CMK (cell line): ENCODE measurements at regions not wholly inside any gene's neighbourhood (a gene's known extent, or its start where the extent isn't known, plus 50 kb on each side); places are given as distances from the start of the nearest gene placed in this dataset.

ENCODE experiments used
- DNase-seq: peaks from one replicate; pipeline ENCODE4 v3.0.0-alpha.2; 2010; ENCODE audit warnings: low read depth

DNA sequence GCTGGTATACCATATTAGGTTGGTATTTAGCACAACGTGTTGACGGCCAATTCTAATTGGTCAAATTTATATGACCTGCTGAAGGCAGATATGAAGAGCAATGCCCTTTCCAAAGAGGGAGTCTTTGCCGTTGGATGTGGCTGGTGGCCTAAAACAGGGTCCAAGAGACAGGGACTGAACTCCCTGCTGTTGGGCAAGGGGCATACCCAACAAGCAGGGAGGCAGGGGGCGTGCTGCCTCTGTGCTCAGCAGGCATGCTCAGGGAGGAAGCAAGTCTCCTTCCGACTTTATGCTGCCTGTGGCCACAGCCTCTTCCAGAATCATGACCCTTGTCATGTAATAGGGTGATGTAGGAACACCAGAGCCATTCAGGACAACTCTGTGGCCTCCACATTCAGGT lies 167.7 kb upstream of the NPVF start:
- no peak for DNase-seq

DNA sequence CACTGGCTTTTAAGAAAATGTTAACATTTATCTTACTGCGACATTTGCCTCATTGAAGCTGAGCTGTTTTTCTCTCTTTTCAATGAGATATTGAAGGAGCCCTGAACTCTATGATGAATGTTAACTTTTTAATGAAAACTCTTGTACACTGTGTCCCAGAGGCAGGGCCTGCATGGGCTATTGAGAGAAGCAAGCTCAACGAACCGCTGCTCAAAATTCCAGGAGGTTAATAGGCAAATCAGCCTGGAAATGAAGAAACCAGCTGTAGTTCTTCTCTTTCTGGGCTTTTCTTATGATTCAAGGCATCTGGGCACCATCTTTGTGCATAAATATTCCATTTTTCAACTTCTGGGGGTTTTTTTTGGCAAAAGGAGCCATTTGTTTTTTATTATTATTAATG lies 168.4 kb upstream of the NPVF start:
- DNase-seq, result no peak

DNA sequence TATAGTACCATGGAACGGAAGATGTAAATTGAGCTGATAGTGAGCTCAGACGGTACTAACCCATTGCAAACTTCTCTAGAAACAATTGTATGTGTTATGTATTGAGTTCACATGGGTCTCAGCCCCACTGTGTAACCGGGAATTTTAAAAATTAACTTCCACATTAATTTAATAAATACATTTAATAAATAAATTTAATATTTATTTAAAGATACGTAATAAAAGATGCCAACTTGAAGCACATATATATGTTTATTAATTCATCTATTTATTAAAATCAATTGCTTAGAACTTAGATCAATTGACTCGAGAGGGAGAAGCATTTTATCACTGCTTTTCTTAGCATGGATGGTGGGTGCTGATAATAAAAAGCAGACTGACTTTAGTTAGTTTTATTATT lies 170.1 kb upstream of the NPVF start:
- DNase-seq, result no peak

DNA sequence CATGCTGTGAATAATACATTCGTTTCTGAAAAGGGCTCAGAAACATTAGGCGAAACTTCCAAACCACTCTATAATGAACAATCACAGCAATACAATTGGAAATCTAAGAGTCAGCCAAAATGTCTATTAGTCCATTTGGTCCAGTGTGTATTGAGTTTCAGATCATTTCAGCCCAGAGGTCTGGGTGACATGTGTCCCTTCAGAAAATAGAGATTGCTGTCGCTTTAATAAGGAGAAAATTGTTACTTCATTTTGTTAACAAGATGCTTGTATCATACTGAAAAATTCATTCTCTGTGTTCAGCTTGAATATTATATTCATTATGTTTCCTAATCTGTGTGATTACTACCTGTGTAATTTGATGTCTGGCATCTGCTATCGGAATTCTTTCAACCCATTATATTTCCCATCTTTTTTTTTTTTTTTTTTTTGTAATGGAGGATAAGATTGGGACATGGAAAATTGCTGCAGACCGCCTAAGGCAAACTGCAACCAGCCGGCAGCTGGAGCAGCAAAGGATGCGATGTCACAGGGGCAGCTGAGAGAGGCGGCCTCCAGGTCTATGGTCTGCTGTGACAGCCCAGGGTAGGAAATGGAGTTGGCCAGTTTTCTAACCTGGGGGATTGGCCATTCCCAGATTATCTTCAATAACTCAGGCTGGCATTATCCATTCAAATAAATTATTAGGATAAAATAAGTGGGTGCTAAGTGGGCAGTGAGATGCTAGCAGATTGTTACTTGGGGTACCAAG lies 170.9 kb upstream of the NPVF start:
- no peak for DNase-seq

DNA sequence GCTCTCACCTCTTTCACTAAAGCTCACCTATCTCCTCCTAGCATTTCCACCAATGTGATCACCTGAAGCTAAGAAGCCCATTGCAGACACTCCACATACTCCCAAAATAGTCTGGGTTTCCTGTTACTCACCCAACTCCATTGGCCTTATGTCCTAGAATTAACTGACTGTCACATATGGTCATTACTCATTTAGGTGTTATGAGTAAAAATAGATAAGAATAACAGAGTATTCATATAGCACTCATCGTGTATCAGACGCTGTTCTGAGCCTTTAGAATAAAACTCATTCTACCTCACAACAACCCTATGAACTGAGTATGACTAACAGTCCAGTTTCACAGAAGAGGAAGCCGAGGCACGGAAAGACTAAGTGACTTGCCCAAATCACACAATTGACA lies 174.2 kb upstream of the NPVF start:
- no peak for DNase-seq

DNA sequence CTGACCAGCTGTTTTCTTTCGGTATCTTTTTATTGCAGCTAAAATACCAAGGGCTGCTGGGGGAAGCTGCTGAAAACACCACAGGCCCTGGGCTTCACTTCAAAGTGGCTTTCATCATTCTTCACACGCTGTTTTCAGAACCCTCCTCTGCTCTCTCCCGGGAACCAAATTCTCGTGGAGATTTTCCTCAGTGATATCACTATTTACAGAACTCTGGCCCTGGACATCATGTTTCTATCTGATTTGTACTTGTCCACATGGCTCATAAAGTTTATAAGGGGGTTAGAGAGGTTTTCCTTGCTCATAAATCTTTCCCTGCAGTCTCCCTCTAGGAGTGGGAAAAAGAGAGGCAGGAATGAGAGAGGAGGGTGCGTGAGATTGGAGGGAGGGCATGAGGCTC lies 177.4 kb upstream of the NPVF start:
- DNase-seq, result no peak

DNA sequence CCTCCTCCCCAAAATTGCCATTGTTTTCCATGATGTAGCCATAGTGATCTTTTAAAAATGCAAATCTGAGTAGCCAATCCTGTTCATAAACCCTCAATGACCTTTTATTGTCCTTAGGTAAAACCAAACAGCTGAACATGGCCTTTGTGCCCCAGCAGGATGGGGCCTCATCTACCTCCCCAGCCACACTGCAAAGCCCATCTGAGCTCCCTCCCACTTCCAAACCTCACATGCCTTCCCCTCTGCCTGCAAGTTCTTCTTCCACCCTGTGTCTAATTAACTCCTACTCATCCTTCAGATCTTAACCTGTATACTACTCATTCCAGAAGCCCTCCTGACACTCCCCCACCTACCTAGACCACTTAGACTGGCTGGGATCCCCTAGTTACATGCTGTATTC lies 178.8 kb upstream of the NPVF start:
- no peak for DNase-seq

DNA sequence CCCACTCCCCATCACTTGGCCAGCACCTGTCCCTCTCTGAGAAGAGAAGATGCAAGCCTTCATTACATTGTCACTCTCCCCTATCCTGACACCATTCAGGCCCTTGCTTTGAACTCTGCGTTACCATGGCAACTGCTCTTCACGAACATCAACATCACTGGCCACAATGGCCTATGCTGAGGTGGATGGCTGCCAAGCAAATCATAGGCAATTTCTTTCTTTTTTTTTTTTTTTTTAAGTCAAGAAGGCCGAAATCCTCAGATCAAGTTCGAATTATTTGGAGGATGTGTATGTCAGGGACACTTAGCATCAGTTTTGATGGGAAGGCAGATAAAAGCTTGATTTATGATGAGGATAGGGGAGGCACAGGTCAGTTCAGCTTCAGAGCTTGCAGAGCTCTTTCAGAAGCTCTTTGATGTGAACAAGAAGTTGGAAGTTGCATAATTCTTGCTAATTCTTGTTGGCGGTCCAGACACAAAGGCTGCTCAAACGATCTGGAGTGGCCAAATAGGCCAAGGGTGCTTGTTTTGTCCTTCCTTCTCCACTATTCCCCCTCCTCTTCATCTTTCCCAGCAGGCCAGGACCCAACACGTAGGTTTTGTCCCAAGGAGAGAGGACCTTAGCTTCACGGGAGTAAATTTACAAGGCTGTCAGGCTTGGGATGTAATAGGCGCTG lies 179.9 kb upstream of the NPVF start:
- no peak for DNase-seq

DNA sequence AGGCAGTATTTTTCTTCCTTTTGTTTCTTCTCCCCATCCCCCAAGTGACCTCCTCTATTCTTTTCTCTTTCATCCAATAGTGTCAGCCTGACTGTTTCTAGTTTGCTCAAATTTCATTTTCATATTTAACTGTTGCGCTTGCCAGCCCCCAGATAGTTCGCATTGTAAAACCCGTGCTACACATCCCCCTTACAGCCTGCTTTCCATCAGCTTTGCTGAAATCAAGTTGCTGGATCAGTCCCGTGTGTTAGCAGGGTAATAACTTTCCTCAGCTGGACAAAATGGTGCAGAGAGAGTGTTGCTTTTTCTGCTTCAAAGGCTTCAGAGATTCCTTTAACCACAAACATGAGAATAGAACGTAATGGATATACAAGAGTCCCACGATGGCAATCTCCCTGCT lies 180.6 kb upstream of the NPVF start:
- DNase-seq, result no peak

DNA sequence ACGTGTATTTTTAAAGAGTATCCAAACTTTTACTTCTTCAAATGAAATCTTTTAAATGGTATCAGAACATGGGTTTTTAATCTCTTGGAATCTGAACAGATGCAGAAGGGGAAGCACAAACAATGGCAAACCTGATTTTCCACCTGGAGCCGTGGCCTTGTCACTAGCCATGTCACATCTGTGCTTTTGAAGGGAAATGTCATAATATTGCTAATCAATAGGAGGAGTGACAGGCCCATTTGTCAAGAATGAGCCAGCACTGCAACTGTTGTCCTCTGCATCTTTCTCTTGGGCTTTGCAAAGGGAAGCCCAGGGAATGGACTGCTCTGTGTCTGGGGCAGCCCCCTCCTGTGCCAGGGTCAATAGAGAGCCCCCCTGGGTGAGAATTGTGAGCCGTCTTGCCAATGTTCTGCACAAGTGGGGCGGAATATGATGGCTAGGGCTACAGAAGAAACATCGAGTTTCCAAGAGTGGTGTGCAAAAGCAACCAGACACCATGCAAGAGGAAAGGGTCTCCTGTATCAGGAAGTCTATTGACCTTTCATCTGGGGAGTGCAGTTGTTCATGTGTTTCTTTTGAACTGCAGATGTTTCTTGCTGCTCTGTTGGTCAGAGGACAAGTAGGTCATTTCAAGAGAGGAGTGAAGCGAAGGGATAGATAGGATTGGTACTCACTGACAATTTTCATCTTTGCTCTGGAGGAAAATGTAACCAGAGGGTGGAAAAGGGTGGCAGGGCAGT lies 181.8 kb upstream of the NPVF start:
- DNase-seq, result no peak

DNA sequence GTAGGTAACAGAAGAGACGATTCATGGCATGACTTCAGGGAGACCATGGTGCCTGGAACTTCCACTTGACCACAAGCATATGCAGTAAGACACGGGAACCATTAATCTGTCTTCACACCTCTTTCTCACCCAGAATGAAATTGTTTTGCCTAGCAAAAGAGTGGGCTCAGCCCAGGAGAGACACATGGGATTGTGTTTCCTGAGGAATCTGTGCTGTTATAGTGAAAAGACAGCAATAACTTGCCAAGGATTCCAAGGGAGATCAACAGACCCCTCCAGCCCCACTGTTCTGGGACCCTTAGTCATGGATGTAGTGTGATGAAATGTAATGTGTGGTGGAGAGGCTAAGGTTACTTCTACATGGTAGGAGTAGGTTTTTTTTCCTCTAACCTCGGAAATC lies 192.5 kb upstream of the NPVF start:
- DNase-seq, result no peak

DNA sequence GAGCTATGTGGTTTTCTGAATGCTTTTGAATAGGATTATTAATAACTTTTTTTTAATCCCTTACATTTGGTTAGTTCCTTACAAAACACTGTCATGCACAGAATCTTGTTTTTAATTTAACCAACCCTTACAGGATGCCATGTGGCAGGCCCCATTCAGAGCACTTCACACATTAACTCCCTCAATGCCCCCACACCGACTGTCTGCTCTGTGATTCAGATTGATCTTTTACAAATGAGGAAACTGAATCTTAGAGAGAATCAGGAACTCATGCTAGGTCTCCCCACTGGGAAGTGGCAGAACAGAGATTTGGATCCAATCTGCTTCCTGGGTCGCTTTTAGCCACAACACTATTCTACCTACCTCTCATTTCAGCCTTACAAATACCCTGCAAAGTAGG lies 195.8 kb upstream of the NPVF start:
- no peak for DNase-seq

DNA sequence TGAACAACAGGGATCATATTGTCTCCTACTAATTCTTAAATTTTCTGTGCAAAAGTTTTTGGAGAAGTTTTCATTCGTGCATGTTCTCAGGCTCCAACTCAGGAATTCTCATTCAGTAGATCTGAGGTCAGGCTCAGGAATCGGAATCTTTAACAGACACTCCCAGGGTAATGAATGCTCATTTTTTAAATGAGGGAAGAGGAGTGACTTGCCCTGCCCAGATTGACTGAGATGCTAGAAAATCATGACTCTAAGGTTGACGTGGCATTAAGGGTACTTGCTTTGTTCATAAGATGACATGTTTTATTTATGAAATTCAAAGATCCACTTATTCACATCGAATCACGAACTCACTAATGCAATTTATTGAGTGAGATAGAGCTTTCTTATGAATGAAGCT lies 196.6 kb upstream of the NPVF start:
- no peak for DNase-seq

DNA sequence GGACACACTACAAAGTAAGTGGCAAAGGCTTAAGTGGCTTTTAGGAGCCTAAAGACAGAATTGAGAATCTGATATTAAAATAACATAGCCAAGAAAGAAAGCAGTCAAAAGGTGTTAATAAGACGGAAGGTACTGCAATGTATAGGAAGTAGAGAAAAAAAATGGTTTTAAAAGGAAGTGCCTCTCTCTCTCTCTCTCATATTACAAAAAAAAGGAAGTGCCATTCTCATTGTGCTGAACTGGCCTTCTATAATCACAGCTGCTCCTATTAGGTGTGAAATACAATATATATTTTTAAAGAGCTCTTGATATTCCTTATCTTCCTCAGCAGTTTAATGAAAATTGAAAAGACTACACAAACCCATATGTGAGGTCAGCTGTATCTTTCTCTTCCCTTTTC lies 199.4 kb upstream of the NPVF start:
- DNase-seq, result no peak

DNA sequence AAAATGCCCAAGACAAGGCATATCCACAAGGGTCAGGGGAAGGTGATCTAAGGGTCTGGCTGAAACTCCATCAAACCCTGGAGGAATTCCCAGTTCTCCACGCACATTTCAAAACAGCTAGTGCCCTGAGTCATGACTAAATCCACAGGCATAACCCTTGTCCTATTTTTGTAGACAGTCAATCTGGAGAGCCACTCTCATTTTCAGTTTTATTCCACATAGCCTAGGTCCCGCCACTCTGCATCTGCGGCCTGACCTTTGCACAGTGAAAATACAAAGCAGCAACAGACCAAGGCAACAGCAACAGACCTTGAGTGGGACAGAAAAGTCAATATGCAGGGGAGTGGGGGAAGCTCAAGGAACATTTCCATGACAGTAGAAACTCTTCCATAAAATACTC lies 201.4 kb upstream of the NPVF start:
- DNase-seq, result no peak

DNA sequence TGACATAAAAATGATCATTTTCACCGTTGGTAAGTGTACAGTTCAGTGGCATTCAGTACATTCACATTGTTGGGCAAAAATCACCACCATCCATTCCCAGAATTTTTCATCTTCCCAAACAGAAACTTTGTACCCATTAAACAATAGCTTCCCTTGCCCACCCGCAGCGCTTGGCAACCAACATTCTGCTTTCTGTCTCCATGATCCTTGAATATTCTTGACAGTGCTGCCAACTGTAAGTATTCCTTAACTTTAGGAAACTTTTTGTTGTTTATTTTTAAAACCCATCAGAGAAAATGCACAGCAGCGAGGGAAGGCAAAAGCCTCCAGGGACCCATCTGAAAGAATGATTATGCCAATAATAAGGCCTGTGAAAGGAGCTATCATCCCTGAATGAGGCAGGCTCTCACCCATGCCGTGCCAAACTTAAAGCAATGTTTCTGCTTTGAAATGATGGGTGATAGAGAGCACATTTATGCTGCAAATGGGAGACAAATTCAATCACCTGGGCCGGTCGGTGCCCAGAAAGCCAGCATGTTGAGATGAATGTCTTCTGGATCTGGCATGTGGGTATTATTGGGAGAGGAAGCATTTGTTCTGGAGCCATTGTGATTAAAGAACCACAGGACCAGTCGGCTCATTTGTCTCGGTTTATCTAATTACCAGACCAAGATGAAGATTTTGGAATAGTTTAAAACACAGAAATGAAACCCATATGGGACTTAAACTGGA lies 202.1 kb upstream of the NPVF start:
- no peak for DNase-seq

DNA sequence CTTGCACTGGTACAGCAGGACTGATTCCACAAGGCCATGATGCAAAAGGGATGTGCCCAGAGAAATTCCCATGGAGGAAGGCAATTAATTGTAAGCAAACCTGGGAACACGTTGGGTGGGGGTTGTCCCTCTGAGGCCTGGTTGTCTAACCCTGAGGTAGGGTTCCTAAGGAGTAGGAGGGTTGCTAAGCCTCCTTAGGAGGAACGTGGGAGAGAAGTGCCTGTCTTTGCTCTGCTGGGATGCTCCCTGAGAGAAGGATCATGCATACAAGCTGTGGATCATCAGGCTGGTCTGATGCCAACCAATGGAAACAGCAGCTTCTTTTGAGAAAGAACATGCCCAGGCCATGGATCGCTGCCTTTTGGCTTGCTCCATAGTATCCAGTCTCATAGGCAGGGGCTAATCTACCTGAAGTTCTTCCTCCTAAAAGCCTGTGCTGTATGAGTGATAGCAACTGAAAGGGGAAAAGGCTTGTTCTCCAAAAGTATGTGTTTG lies 203.7 kb upstream of the NPVF start:
- no peak for DNase-seq

DNA sequence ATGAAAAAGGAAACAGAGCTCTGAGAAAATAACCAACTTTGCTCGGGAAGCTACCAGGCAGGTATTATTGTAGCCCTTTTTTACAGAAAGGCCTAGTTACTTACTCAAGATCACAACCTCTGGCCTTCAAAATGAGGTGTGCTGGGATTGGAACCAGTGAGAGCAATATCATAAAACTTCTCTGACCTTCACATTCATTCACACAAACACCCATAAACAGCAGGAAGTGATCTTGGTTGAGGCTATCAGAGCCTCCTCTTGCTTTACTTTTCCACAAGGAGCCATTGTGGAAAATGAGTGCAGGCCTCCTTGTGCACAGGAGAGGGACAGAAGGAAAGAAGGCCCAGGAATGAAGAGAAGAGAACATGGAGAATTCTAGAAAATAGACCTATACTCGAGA lies 204.5 kb upstream of the NPVF start:
- DNase-seq, result no peak

DNA sequence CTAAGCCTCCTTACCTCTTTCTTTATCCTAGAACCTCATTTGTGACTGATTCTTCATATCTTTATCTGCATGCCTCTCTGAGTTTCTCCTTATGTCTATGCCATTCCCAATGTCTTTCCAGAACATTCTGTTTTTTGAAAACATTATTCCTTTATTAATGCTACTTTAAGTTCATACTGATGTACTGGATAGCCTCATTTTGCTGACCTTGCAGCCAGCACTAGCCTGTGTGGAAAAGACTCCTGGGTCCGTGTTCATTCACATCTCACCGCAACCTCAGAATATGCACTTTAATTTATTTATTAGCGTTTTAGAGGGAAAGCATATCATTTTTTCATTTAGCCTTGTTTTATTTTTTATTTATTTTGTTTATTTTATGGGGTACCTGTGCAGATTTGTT lies 208.1 kb upstream of the NPVF start:
- DNase-seq, result no peak

DNA sequence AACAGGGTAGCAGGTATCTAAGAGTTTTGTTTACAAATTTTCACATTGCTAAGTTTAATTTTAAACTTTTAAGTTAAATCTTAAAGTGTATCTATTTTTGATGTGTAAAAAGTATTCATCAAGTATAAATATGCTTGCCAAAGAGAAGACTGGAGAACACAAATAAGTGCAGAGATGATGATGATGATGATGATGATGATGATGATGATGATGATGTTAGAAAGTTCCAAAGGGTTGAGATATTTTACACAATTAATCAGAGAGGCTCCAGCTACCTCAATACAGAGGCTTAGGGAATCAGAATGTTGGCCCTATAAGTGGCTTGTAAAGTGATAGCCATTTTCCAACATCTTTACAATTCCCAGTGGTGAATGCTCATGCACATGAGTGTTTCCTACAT lies 209.0 kb upstream of the NPVF start:
- DNase-seq, result no peak

DNA sequence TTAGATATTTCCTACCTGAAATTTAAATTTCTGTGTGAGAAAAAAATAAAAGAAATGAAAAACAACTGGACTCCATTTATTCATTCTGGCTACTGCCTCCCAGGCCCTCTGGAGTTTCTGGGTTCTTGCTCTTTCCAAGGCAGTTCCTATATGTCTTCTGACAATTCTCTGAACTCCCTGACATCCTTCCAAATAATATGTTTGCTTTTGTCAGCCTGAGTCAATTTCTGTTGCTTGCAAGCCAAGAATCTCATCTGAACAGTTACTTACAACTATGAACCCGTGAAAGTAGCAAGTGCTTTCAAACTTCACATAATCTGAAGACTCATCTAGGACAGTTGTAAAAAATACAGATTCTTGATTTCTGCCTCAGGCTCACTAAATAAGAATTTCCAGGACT lies 216.7 kb upstream of the NPVF start:
- DNase-seq, result no peak

DNA sequence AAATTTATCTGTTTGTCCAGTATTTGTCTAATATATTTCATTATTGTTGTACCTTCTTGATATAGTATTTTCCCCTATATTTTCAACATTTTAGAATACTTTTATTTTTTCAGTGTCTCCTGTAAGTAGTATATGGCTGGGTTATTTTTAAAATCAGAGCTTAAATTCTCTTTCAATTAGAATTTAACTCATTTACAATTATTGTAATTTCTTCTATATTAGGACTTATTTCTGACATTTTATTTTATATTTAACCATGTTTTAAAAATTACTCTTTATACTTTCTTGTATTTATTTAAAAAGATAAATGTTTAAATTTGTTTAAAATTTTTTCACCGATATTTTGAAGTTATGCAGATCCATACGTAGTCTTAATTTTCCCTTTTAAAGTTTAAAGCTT lies 220.0 kb upstream of the NPVF start:
- no peak for DNase-seq

DNA sequence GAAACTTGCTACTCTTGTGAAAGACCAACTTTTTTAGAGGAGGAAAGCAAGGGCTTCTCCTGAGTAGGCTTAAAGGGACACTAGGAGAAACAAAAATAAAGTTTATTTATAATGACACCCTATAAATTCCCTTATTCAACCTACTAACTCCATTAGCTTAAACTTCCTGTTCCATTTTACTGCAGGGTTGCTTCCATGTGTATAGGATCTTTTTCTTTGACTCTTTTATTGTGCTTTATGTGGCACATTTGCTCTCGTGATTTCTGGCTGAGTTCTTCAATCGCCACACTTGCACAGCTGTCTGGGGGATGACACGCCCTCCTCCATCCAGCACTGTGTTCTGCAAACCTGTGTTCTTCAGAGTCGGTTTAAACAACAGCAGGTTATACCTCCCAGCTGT lies 225.7 kb upstream of the NPVF start:
- DNase-seq, result no peak
